Ishikawa (cell line): ENCODE measurements at regions not wholly inside any gene's neighbourhood (a gene's known extent, or its start where the extent isn't known, plus 50 kb on each side); places are given as distances from the start of the nearest gene placed in this dataset.

Source experiments
- CEBPB ChIP-seq: IDR thresholded peaks from 2 replicates; pipeline ENCODE4 v1.6.1; 2012
- TEAD4 ChIP-seq: IDR thresholded peaks from 2 replicates; pipeline ENCODE4 v1.6.1; 2012
- YY1 ChIP-seq: IDR thresholded peaks from 2 replicates; pipeline ENCODE4 v1.6.1; 2012; ENCODE audit warnings: low read depth
- TF ChIP-seq, protein P1 (sequence below): IDR thresholded peaks from 2 replicates; pipeline ENCODE4 v1.6.1; 2012
- TF ChIP-seq, protein P2 (sequence below): IDR thresholded peaks from 2 replicates; pipeline ENCODE4 v1.6.1; 2012; ENCODE audit warnings: low read depth, mild to moderate bottlenecking

- TF ChIP-seq YY1 (no peak), CEBPB (no peak), TEAD4 (no peak)
- TF ChIP-seq, protein P1, sequence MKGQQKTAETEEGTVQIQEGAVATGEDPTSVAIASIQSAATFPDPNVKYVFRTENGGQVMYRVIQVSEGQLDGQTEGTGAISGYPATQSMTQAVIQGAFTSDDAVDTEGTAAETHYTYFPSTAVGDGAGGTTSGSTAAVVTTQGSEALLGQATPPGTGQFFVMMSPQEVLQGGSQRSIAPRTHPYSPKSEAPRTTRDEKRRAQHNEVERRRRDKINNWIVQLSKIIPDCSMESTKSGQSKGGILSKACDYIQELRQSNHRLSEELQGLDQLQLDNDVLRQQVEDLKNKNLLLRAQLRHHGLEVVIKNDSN: no peak
- TF ChIP-seq, protein P2, sequence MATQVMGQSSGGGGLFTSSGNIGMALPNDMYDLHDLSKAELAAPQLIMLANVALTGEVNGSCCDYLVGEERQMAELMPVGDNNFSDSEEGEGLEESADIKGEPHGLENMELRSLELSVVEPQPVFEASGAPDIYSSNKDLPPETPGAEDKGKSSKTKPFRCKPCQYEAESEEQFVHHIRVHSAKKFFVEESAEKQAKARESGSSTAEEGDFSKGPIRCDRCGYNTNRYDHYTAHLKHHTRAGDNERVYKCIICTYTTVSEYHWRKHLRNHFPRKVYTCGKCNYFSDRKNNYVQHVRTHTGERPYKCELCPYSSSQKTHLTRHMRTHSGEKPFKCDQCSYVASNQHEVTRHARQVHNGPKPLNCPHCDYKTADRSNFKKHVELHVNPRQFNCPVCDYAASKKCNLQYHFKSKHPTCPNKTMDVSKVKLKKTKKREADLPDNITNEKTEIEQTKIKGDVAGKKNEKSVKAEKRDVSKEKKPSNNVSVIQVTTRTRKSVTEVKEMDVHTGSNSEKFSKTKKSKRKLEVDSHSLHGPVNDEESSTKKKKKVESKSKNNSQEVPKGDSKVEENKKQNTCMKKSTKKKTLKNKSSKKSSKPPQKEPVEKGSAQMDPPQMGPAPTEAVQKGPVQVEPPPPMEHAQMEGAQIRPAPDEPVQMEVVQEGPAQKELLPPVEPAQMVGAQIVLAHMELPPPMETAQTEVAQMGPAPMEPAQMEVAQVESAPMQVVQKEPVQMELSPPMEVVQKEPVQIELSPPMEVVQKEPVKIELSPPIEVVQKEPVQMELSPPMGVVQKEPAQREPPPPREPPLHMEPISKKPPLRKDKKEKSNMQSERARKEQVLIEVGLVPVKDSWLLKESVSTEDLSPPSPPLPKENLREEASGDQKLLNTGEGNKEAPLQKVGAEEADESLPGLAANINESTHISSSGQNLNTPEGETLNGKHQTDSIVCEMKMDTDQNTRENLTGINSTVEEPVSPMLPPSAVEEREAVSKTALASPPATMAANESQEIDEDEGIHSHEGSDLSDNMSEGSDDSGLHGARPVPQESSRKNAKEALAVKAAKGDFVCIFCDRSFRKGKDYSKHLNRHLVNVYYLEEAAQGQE: no peak
These were observed 65.5 kb upstream of the BTN3A2 start for GRCh38 chr6:26299286-26300042.
